ENCODE measurements at regions not wholly inside any gene's neighbourhood (a gene's known extent, or its start where the extent isn't known, plus 50 kb on each side); places are given as distances from the start of the nearest gene placed in this dataset.

GRCh38 chr12:67512061-67512460 lies 136.5 kb upstream of the DYRK2 start:
- TF ChIP-seq CTCF (IDR thresholded peaks at IDR 0.05; ENCODE audit: poor library complexity, severe bottlenecking) (no peak), EZH2 (IDR thresholded peaks at IDR 0.05; ENCODE audit: borderline replicate concordance, insufficient read depth, low read length, poor library complexity, severe bottlenecking) (no peak), MXI1 (conservative IDR thresholded peaks at IDR 0.05; ENCODE audit: poor library complexity, severe bottlenecking) (no peak), POLR2AphosphoS5 (IDR thresholded peaks at IDR 0.05) (no peak)

All from neural cell (in vitro differentiated cells).